ENCODE measurements at regions not wholly inside any gene's neighbourhood (a gene's known extent, or its start where the extent isn't known, plus 50 kb on each side); places are given as distances from the start of the nearest gene placed in this dataset.

GRCh38 chr2:3045318-3045921 is 332.2 kb downstream of the EIPR1 start:
- no peaks in the 10 kb centered on the region for H3K36me3 ChIP-seq (ENCODE audit: insufficient read depth)
- 91% methylated on average over 10 of the region's 10 CpGs for WGBS
- DNase-seq (ENCODE audit: extremely low spot score), result no peak
- no peak overlapping the region for H3K27ac ChIP-seq (ENCODE audit: low read depth)
- no peaks in the 10 kb centered on the region for H3K4me1 ChIP-seq (ENCODE audit: insufficient read depth)
- no peak overlapping the region for H3K4me3 ChIP-seq (ENCODE audit: low read depth, low read length)

- no peaks in the 10 kb centered on the region for H3K4me1 ChIP-seq (ENCODE audit: insufficient read depth)
- 81% methylated on average over 15 of the region's 15 CpGs for WGBS
- DNase-seq (ENCODE audit: extremely low spot score), result no peak
These were observed 332.9 kb downstream of the EIPR1 start for GRCh38 chr2:3044587-3045317.

GRCh38 chr2:3043726-3044125 is 333.9 kb downstream of the EIPR1 start:
- no peaks in the 10 kb centered on the region for H3K36me3 ChIP-seq (ENCODE audit: insufficient read depth)
- no peak overlapping the region for H3K27ac ChIP-seq (ENCODE audit: low read depth)
- no peak overlapping the region for H3K4me3 ChIP-seq (ENCODE audit: low read depth, low read length)
- no peak for DNase-seq (ENCODE audit: extremely low spot score)
- no peaks in the 10 kb centered on the region for H3K4me1 ChIP-seq (ENCODE audit: insufficient read depth)
- 90% methylated on average over 8 of the region's 8 CpGs for WGBS

More at GRCh38 chr2:3044587-3045317, 332.9 kb downstream of the EIPR1 start:
- Histone ChIP-seq H3K4me3 (ENCODE audit: low read depth, low read length) (no peak overlapping the region), H3K36me3 (ENCODE audit: insufficient read depth) (no peaks in the 10 kb centered on the region), H3K27ac (ENCODE audit: low read depth) (no peak overlapping the region)

- Histone ChIP-seq H3K36me3 (ENCODE audit: insufficient read depth) (no peaks in the 10 kb centered on the region), H3K27ac (ENCODE audit: low read depth) (no peak overlapping the region), H3K4me1 (ENCODE audit: insufficient read depth) (no peaks in the 10 kb centered on the region), H3K4me3 (ENCODE audit: low read depth, low read length) (no peak overlapping the region)
- WGBS, result 82% methylated on average over 20 of the region's 20 CpGs
- no peak for DNase-seq (ENCODE audit: extremely low spot score)
These were observed 334.7 kb downstream of the EIPR1 start for GRCh38 chr2:3042601-3043585.

GRCh38 chr2:3041841-3042600 is 335.6 kb downstream of the EIPR1 start:
- DNase-seq (ENCODE audit: extremely low spot score), result no peak
- Histone ChIP-seq H3K27ac (ENCODE audit: low read depth) (no peak overlapping the region), H3K36me3 (ENCODE audit: insufficient read depth) (no peaks in the 10 kb centered on the region), H3K4me1 (ENCODE audit: insufficient read depth) (no peaks in the 10 kb centered on the region), H3K4me3 (ENCODE audit: low read depth, low read length) (no peak overlapping the region)
- WGBS, result 43% methylated on average over 25 of the region's 25 CpGs

GRCh38 chr2:3041246-3041645 is 336.4 kb downstream of the EIPR1 start:
- 85% methylated on average over 17 of the region's 17 CpGs for WGBS

GRCh38 chr2:3040496-3041140 is 337.0 kb downstream of the EIPR1 start:
- no peak overlapping the region for H3K27ac ChIP-seq (ENCODE audit: low read depth)
- no peak for DNase-seq (ENCODE audit: extremely low spot score)
- no peak overlapping the region for H3K4me3 ChIP-seq (ENCODE audit: low read depth, low read length)
- no peaks in the 10 kb centered on the region for H3K4me1 ChIP-seq (ENCODE audit: insufficient read depth)
- 44% methylated on average over 17 of the region's 17 CpGs for WGBS
- H3K36me3 ChIP-seq (ENCODE audit: insufficient read depth), result no peaks in the 10 kb centered on the region

More at GRCh38 chr2:3041246-3041645, 336.4 kb downstream of the EIPR1 start:
- Histone ChIP-seq H3K4me1 (ENCODE audit: insufficient read depth) (no peaks in the 10 kb centered on the region), H3K4me3 (ENCODE audit: low read depth, low read length) (no peak overlapping the region), H3K36me3 (ENCODE audit: insufficient read depth) (no peaks in the 10 kb centered on the region), H3K27ac (ENCODE audit: low read depth) (no peak overlapping the region)
- no peak for DNase-seq (ENCODE audit: extremely low spot score)

GRCh38 chr2:3040066-3040428 is 337.6 kb downstream of the EIPR1 start:
- Histone ChIP-seq H3K27ac (ENCODE audit: low read depth) (no peak overlapping the region), H3K4me1 (ENCODE audit: insufficient read depth) (no peaks in the 10 kb centered on the region), H3K36me3 (ENCODE audit: insufficient read depth) (no peaks in the 10 kb centered on the region), H3K4me3 (ENCODE audit: low read depth, low read length) (no peak overlapping the region)
- DNase-seq (ENCODE audit: extremely low spot score), result no peak
- WGBS, result 81% methylated on average over 2 of the region's 2 CpGs

GRCh38 chr2:3039188-3040065 is 338.2 kb downstream of the EIPR1 start:
- WGBS, result 87% methylated on average over 16 of the region's 16 CpGs
- Histone ChIP-seq H3K4me3 (ENCODE audit: low read depth, low read length) (no peak overlapping the region), H3K36me3 (ENCODE audit: insufficient read depth) (no peaks in the 10 kb centered on the region), H3K4me1 (ENCODE audit: insufficient read depth) (no peaks in the 10 kb centered on the region), H3K27ac (ENCODE audit: low read depth) (no peak overlapping the region)
- DNase-seq (ENCODE audit: extremely low spot score), result no peak

GRCh38 chr2:3038636-3039035 is 339.0 kb downstream of the EIPR1 start:
- WGBS, result 91% methylated on average over 12 of the region's 12 CpGs

GRCh38 chr2:3037196-3038194 is 340.1 kb downstream of the EIPR1 start:
- Histone ChIP-seq H3K36me3 (ENCODE audit: insufficient read depth) (no peaks in the 10 kb centered on the region), H3K4me3 (ENCODE audit: low read depth, low read length) (no peak overlapping the region), H3K4me1 (ENCODE audit: insufficient read depth) (no peaks in the 10 kb centered on the region), H3K27ac (ENCODE audit: low read depth) (no peak overlapping the region)
- no peak for DNase-seq (ENCODE audit: extremely low spot score)
- 96% methylated on average over 29 of the region's 29 CpGs for WGBS

More at GRCh38 chr2:3038636-3039035, 339.0 kb downstream of the EIPR1 start:
- Histone ChIP-seq H3K4me3 (ENCODE audit: low read depth, low read length) (no peak overlapping the region), H3K27ac (ENCODE audit: low read depth) (no peak overlapping the region), H3K4me1 (ENCODE audit: insufficient read depth) (no peaks in the 10 kb centered on the region), H3K36me3 (ENCODE audit: insufficient read depth) (no peaks in the 10 kb centered on the region)
- no peak for DNase-seq (ENCODE audit: extremely low spot score)
